ENCODE measurements at regions not wholly inside any gene's neighbourhood (a gene's known extent, or its start where the extent isn't known, plus 50 kb on each side); places are given as distances from the start of the nearest gene placed in this dataset.

DNA sequence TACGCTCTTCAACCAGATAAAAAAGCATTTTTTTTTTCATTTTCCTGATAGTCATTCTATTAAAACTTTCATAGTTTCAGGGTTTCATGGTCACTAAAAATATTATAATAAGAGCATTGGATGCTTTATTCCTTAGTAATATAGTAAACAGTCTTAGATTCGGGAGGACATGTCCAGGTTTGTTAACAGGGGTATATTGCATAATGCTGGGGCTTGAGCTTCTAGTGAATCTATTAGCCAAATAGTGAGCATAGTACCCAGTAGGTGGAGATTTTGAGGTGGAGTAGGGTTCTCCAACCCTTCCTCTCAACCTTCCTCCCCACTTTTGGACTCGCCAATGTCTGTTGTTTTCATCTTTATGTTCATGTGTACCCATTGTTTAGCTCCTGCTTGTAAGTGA is 277.4 kb upstream of the RGS6 start:
- Mint-ChIP-seq H3K27me3 (ENCODE audit: low read depth) (no peaks in the 10 kb centered on the region), H3K36me3 (ENCODE audit: low read depth) (peaks cover 53% of the 10 kb centered on the region), H3K4me1 (ENCODE audit: low read depth) (no peaks in the 10 kb centered on the region), H3K27ac (no peak overlapping the region), H3K9me3 (peaks cover 19% of the 10 kb centered on the region), H3K4me3 (no peak overlapping the region)
- CTCF ChIA-PET = no interaction called here
- DNase-seq = no peak
- intact Hi-C loops (cut with micrococcal nuclease) = no loop called here

DNA sequence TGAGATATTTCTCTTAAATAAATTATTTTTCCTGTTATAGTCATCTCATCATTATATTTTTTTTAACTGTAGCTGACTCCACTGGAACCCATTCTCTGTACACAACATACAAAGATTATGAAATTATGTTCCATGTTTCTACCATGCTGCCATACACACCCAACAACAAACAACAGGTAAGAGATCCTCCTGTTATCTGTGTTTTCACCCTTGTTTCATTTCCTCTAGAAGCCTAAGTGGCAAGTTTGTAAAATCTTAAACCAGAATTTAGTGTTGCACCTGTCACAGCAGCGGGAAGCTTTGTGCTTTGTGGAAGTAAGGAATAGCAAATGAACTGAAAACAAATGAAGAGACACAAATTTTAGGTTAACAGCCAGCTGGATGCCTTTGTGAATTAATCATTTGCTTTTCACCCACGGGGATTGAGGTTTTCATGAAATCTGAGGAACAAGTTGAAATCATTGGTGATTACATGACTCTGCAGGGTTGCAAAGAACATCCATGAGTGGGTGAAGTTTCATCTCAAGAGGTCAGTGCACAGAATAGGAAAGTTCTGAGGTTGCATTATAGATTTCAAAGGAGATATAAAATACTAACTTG is 273.9 kb upstream of the RGS6 start:
- H3K36me3 Mint-ChIP-seq (ENCODE audit: low read depth) = peaks cover 30% of the 10 kb centered on the region
- intact Hi-C loops (cut with micrococcal nuclease) = no loop called here
- H3K4me3 Mint-ChIP-seq = no peak overlapping the region

DNA sequence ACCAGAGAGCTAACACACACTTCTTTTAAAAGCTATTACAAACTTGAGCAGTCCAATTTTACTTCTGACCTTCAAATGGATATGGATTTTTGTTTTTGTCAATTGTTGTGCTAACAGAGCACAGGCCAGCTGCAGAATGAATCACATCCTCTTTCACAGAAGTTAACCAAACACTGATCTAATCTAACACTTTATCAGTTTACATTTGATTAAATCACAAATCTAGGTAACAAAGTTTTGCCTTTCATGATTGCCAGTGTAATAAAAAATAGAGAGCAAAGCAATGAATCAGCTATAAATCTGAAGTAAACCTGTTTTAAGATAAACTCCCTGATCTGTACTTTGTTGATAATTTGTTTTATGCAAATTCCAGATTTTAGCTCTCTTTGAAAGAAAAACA is 273.1 kb upstream of the RGS6 start:
- intact Hi-C loops (cut with micrococcal nuclease) = no loop called here
- Mint-ChIP-seq H3K36me3 (ENCODE audit: low read depth) (peaks cover 29% of the 10 kb centered on the region), H3K9me3 (no peaks in the 10 kb centered on the region), H3K27me3 (ENCODE audit: low read depth) (no peaks in the 10 kb centered on the region), H3K4me1 (ENCODE audit: low read depth) (no peaks in the 10 kb centered on the region), H3K4me3 (no peak overlapping the region), H3K27ac (no peak overlapping the region)
- CTCF ChIA-PET = no interaction called here
- no peak for DNase-seq

More for the DNA sequence above, 273.9 kb upstream of the RGS6 start:
- CTCF ChIA-PET = no interaction called here
- DNase-seq = no peak
- H3K27me3 Mint-ChIP-seq (ENCODE audit: low read depth) = no peaks in the 10 kb centered on the region
- no peaks in the 10 kb centered on the region for H3K9me3 Mint-ChIP-seq
- H3K27ac Mint-ChIP-seq = no peak overlapping the region
- no peaks in the 10 kb centered on the region for H3K4me1 Mint-ChIP-seq (ENCODE audit: low read depth)

DNA sequence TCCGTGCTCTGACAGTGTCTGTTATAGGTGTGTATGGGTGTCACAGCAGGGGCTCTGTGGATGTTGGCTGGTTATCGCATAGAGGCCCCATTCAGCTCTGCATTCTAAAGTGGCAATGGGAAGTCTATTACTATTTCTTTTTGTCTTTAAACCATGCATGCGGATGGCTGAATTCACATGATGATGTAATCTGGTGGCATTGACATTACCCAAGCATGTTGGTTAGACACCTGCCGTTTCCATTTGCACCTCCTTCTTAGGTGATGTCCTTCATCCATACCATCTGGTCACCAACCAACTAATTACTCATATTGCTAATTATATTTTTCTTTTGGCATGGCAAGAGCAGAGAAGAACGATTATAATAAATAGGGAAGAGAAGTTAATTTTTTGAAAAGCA is 270.8 kb upstream of the RGS6 start:
- Mint-ChIP-seq H3K27ac (no peak overlapping the region), H3K4me1 (ENCODE audit: low read depth) (no peaks in the 10 kb centered on the region), H3K36me3 (ENCODE audit: low read depth) (peaks cover 20% of the 10 kb centered on the region), H3K9me3 (no peaks in the 10 kb centered on the region), H3K4me3 (no peak overlapping the region), H3K27me3 (ENCODE audit: low read depth) (no peaks in the 10 kb centered on the region)
- no peak for DNase-seq
- intact Hi-C loops (cut with micrococcal nuclease) = no loop called here
- CTCF ChIA-PET = no interaction called here

DNA sequence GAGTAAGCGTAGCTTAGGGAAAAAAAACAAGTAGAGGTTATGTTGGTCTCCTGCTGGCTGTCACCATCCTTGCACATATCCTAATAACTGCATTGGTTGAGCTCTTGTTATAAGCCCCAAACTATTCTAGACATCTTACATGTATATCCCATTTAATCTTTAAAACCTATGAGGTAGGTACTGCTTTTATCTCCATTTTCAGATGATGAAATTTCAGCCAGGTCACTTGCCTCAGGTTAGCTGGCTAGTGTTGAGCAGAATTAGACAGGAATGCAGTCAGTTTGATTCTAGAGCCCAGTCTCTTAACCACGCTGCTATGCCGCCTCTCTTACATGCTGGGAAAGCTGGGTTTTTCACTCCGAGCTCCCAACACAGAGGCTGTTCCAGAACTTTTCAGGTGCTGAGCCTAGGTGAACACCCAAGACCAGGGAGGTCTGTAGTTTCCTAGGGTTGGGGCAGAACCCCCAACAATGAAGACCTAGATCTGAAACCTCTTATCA is 269.9 kb upstream of the RGS6 start:
- Mint-ChIP-seq H3K27ac (no peak overlapping the region), H3K36me3 (ENCODE audit: low read depth) (peaks cover 24% of the 10 kb centered on the region), H3K4me1 (ENCODE audit: low read depth) (no peaks in the 10 kb centered on the region), H3K9me3 (no peaks in the 10 kb centered on the region), H3K27me3 (ENCODE audit: low read depth) (no peaks in the 10 kb centered on the region), H3K4me3 (no peak overlapping the region)
- CTCF ChIA-PET = no interaction called here
- intact Hi-C loops (cut with micrococcal nuclease) = no loop called here
- no peak for DNase-seq

DNA sequence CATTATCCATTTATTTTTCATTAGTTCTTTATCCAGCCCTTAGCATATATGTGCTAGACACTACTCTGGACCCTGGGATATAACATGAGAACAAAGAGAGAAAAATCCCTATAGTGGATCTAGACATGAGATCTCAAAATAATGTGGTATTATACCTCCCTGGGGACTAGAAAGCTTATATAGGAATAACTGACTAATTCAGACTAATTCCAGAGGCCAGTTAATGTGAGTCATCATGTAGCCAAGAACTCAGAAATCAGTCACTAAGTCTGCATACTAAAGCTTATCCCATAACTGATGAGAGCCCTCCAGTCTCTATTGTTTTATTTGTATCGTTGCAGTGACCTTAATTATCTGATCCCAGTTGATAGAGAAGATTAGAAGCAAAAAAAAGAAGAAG is 267.1 kb upstream of the RGS6 start:
- H3K36me3 Mint-ChIP-seq (ENCODE audit: low read depth) = peaks cover 25% of the 10 kb centered on the region
- no peak for DNase-seq
- no peaks in the 10 kb centered on the region for H3K4me1 Mint-ChIP-seq (ENCODE audit: low read depth)
- intact Hi-C loops (cut with micrococcal nuclease) = no loop called here
- no peaks in the 10 kb centered on the region for H3K9me3 Mint-ChIP-seq
- H3K27ac Mint-ChIP-seq = no peak overlapping the region
- CTCF ChIA-PET = no interaction called here
- no peak overlapping the region for H3K4me3 Mint-ChIP-seq
- H3K27me3 Mint-ChIP-seq (ENCODE audit: low read depth) = no peaks in the 10 kb centered on the region

DNA sequence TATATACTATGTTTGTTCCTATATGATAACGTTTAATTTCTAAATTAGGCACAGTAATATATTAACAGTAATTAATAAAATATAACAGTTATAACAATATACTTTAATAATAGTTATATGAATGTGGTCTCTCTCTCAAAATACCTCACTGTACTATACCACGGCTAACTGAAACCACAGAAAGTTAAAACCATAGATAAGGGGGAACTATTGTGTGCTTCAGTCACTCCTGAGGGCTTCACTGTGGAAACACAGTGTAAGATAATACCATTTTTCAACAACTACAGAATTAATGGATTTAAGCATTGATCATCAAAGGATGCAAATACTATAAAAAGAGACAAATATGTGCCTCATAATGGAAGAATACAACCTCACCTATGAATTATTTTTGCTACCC is 266.4 kb upstream of the RGS6 start:
- DNase-seq = no peak
- intact Hi-C loops (cut with micrococcal nuclease) = no loop called here
- CTCF ChIA-PET = interaction anchor here (0.5 kb wide), 1 partner anchor 142 kb away, joined by 3 read pairs; no protein-coding TSS in a partner anchor
- Mint-ChIP-seq H3K9me3 (no peaks in the 10 kb centered on the region), H3K4me3 (no peak overlapping the region), H3K36me3 (ENCODE audit: low read depth) (peaks cover 24% of the 10 kb centered on the region), H3K4me1 (ENCODE audit: low read depth) (peaks cover 2% of the 10 kb centered on the region), H3K27ac (no peak overlapping the region), H3K27me3 (ENCODE audit: low read depth) (no peaks in the 10 kb centered on the region)

DNA sequence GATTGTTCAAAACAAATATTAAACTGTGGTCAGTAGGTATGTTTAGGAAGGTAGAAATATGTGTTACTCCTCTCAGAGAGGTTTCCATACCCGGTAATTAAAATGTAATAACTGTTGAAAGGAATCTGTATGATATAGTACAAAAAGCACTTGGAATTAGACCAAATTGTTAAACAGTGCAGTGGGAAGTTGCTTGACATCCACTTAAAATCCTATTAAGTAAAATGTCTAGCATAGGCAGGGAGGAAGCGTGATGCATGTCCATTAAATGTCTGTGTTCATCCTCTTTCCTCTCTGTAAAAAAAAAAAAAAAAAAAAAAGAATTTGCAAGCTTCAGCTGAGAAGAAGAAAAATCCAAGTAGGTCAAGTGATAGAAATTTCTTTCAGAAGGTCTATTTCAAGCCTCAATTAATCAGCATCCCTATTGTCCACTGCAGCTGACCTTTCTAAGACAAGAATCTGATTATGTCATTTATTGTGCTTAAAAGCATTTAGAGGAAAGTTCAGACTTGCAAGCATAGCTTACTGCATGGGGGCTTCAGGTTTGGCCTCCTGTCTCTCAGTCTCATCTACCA is 265.6 kb upstream of the RGS6 start:
- Mint-ChIP-seq H3K4me1 (ENCODE audit: low read depth) (peaks cover 9% of the 10 kb centered on the region), H3K27ac (no peak overlapping the region), H3K4me3 (no peak overlapping the region)

DNA sequence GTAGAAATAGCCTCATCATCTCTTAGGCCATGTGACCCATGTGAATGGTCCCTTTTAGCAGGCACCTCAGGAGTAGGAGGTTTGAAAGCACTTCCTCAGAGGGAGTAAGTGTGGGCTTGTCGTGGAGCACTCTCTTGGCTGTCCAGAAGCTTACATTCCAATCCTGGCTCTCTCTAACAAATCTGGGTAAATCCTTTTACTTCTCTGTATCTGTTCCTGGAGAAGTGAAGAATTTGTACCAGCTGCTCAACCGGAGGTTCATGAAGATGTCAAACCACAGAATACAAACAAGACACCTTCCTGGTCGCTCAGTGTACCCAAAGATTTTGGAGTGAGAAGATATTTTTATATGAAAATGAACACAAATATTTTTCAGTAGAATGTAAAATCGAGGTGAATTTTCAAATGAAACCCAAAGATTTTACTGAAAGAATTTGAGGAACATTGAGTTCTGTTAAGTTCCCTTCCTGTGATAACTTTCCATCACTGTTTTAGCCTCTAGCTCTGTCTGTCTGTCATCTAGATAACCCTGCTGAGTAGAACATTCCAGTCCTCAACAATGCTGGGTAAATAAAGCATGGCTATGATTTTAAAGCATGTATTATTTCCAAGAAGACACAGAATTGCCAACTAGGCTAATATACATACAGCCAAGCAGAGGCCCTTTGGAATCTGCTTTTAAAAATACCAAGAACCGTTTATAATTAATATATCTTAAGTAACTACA is 263.9 kb upstream of the RGS6 start:
- no peaks in the 10 kb centered on the region for H3K27me3 Mint-ChIP-seq (ENCODE audit: low read depth)
- CTCF ChIA-PET = no interaction called here

More for the DNA sequence above, 265.6 kb upstream of the RGS6 start:
- intact Hi-C loops (cut with micrococcal nuclease) = no loop called here
- peaks cover 21% of the 10 kb centered on the region for H3K36me3 Mint-ChIP-seq (ENCODE audit: low read depth)
- H3K27me3 Mint-ChIP-seq (ENCODE audit: low read depth) = no peaks in the 10 kb centered on the region
- H3K9me3 Mint-ChIP-seq = no peaks in the 10 kb centered on the region
- CTCF ChIA-PET = no interaction called here
- no peak for DNase-seq

DNA sequence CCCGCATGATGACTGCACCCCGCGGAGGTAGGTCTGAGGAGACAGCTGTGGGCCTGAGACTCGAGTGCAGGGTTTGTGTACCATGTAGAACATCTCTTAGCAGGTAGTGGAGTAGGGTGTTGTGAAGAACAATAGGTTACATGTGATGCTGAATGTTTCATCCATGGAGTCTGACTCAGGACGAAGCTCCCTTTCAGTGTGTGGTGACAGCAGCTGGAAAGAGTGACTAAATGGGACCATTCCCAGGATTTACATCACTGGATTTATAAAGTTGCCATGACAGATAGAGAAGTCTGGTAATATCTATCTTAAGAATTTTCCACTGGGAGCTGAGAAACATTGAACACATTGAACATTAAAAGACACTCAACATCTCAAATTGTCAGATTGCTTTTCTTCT is 259.6 kb upstream of the RGS6 start:
- intact Hi-C loops (cut with micrococcal nuclease) = no loop called here
- Mint-ChIP-seq H3K27ac (no peak overlapping the region), H3K36me3 (ENCODE audit: low read depth) (peaks cover 41% of the 10 kb centered on the region), H3K27me3 (ENCODE audit: low read depth) (no peaks in the 10 kb centered on the region), H3K4me3 (no peak overlapping the region), H3K9me3 (peaks cover 4% of the 10 kb centered on the region), H3K4me1 (ENCODE audit: low read depth) (peaks cover 10% of the 10 kb centered on the region)
- no peak for DNase-seq
- CTCF ChIA-PET = no interaction called here

More for the DNA sequence above, 263.9 kb upstream of the RGS6 start:
- Mint-ChIP-seq H3K9me3 (no peaks in the 10 kb centered on the region), H3K4me1 (ENCODE audit: low read depth) (peaks cover 10% of the 10 kb centered on the region), H3K36me3 (ENCODE audit: low read depth) (peaks cover 28% of the 10 kb centered on the region), H3K4me3 (no peak overlapping the region), H3K27ac (no peak overlapping the region)
- intact Hi-C loops (cut with micrococcal nuclease) = no loop called here
- no peak for DNase-seq

DNA sequence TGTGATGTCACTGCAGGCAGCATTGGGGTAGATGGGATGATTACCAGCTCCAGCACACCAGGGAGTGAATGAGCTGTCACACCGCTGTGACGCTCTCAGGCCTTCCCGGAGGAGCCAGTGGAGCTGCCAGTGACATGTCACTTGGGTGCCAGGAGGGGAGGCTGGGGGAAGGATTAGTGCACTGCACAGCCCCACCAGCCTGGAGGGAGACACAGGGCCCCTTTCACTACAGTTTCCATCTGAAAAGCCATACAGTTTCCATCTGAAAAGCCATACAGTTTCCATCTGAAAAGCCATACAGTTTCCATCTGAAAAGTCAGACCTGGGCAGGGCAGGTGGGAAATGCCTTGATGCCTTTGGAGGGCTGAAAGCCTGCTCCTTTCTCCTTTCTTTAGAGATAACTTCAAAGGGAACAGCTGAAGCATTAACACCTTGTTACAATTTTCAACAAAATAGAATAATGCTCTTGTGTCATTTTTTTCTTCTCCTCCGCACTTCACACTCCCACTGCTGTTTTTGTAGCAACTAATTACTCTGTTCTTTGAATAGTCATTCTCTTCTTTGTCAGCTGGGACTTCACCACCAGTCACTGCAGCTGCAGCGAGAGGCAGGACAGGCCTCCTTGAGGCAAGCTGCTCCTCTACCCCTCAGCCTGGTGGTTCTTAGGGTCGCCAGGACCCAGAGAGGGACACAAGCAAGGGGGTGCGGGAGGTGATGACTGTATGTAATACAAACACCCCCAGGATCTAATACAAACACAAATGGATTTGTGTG is 256.9 kb upstream of the RGS6 start:
- Mint-ChIP-seq H3K9me3 (peaks cover 4% of the 10 kb centered on the region), H3K36me3 (ENCODE audit: low read depth) (peaks cover 53% of the 10 kb centered on the region), H3K4me1 (ENCODE audit: low read depth) (peaks cover 10% of the 10 kb centered on the region), H3K27ac (no peak overlapping the region), H3K27me3 (ENCODE audit: low read depth) (no peaks in the 10 kb centered on the region), H3K4me3 (no peak overlapping the region)
- CTCF ChIA-PET = no interaction called here
- intact Hi-C loops (cut with micrococcal nuclease) = no loop called here
- no peak for DNase-seq

DNA sequence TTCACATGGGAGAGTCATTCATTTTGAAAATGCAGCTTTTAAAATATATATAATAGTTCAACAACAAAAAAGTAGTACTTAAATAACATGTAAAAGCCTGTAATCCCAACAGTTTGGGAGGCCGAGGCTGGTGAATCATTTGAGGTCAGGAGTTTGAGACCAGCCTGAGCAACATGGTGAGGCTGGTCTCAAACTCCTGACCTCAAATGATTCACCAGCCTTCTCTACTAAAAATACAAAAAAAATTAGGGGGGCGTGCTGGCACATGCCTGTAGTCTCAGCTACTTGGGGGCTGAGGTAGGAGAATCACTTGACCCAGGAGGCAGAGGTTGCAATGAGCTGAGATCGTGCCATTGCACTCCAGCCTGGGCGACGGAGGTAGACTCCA is 256.3 kb upstream of the RGS6 start:
- peaks cover 53% of the 10 kb centered on the region for H3K36me3 Mint-ChIP-seq (ENCODE audit: low read depth)
- intact Hi-C loops (cut with micrococcal nuclease) = no loop called here
- CTCF ChIA-PET = no interaction called here
- H3K27me3 Mint-ChIP-seq (ENCODE audit: low read depth) = no peaks in the 10 kb centered on the region
- no peak for DNase-seq
- H3K4me1 Mint-ChIP-seq (ENCODE audit: low read depth) = peaks cover 7% of the 10 kb centered on the region
- H3K4me3 Mint-ChIP-seq = no peak overlapping the region
- H3K27ac Mint-ChIP-seq = no peak overlapping the region
- H3K9me3 Mint-ChIP-seq = peaks cover 4% of the 10 kb centered on the region
